ENCODE measurements at regions not wholly inside any gene's neighbourhood (a gene's known extent, or its start where the extent isn't known, plus 50 kb on each side); places are given as distances from the start of the nearest gene placed in this dataset.

DNA sequence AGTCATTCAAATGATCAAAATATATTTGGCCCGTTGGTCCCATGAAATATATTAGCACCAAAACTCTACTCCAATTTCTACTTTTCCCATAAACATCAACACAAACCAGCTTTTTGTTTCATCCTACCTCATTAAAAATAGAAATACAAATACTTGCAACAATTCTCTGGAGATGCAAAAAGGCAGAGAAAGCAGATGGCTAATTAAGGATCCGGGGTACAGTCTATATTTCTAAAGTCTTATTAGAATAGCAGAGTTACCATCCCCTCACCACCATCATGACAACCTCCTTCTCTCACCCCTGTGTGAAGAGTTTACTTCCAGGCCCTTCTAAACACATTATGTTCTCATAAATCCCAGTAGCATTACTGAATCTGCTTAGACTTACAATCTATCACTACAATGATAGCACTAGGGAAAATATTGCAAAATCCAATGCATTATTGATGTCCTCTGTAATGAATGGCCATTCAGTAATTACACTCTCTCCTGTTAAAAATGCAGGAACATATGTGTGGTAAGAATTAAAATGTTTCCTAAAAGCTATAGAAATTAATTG lies 133.8 kb downstream of the HHIPL2 start:
- Histone ChIP-seq H4K20me1 (ENCODE audit: control insufficient read depth, insufficient read depth, insufficient read length) (no peaks in the 10 kb centered on the region), H3K4me1 (ENCODE audit: insufficient read depth, low read length) (no peaks in the 10 kb centered on the region), H3K79me2 (ENCODE audit: insufficient read depth, low read length) (no peaks in the 10 kb centered on the region), H2BK20ac (ENCODE audit: low read depth, low read length, poor library complexity, severe bottlenecking) (no peak overlapping the region), H2AFZ (ENCODE audit: low read length) (no peak overlapping the region), H3K23me2 (ENCODE audit: insufficient read length, low read depth, low read length, poor library complexity, severe bottlenecking) (no peaks in the 10 kb centered on the region), H3K56ac (ENCODE audit: insufficient read length, low read depth, low read length) (no peak overlapping the region), H2BK120ac (ENCODE audit: low read depth, low read length, poor library complexity, severe bottlenecking) (no peak overlapping the region), H3K14ac (ENCODE audit: insufficient read depth, low read length) (no peak overlapping the region), H4K5ac (ENCODE audit: insufficient read length, low read depth, low read length) (no peak overlapping the region), H3K27ac (ENCODE audit: insufficient read length, low read depth, low read length) (no peak overlapping the region), H3K9me3 (ENCODE audit: control insufficient read depth, low read depth, low read length) (no peaks in the 10 kb centered on the region), H2BK5ac (ENCODE audit: insufficient read length, low read length) (no peak overlapping the region), H3K4ac (ENCODE audit: low read depth, low read length) (no peak overlapping the region), H3K4me2 (ENCODE audit: insufficient read depth, insufficient read length, low read length) (no peak overlapping the region), H3K27me3 (ENCODE audit: insufficient read depth, low read length) (no peaks in the 10 kb centered on the region), H3K18ac (ENCODE audit: insufficient read length, low read depth, low read length) (no peak overlapping the region), H3K23ac (ENCODE audit: insufficient read length, low read depth, low read length) (no peak overlapping the region), H4K91ac (ENCODE audit: insufficient read length, low read depth, low read length) (no peak overlapping the region), H3K79me1 (ENCODE audit: insufficient read depth, low read depth, low read length, poor library complexity, severe bottlenecking) (no peaks in the 10 kb centered on the region), H3T11ph (ENCODE audit: low read length) (no peak overlapping the region), H2AK5ac (ENCODE audit: insufficient read length, low read length) (no peak overlapping the region), H3K9ac (ENCODE audit: extremely low read depth, insufficient read length, low read length) (no peak overlapping the region), H2BK12ac (ENCODE audit: insufficient read length, low read depth, low read length) (no peak overlapping the region), H2BK15ac (ENCODE audit: low read depth, low read length) (no peak overlapping the region), H4K8ac (replicated peaks; ENCODE audit: insufficient read length, low read depth, low read length) (no peak overlapping the region)
- TF ChIP-seq, protein P1, sequence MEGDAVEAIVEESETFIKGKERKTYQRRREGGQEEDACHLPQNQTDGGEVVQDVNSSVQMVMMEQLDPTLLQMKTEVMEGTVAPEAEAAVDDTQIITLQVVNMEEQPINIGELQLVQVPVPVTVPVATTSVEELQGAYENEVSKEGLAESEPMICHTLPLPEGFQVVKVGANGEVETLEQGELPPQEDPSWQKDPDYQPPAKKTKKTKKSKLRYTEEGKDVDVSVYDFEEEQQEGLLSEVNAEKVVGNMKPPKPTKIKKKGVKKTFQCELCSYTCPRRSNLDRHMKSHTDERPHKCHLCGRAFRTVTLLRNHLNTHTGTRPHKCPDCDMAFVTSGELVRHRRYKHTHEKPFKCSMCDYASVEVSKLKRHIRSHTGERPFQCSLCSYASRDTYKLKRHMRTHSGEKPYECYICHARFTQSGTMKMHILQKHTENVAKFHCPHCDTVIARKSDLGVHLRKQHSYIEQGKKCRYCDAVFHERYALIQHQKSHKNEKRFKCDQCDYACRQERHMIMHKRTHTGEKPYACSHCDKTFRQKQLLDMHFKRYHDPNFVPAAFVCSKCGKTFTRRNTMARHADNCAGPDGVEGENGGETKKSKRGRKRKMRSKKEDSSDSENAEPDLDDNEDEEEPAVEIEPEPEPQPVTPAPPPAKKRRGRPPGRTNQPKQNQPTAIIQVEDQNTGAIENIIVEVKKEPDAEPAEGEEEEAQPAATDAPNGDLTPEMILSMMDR (conservative IDR thresholded peaks at IDR 0.05): no peak
- Mint-ChIP-seq H3K36me3 (ENCODE audit: insufficient read depth in 1 of 3, low read depth in 3 of 3) (no peaks in the 10 kb centered on the region), H3K27ac (no peak overlapping the region), H3K4me1 (no peaks in the 10 kb centered on the region), H3K9me3 (no peaks in the 10 kb centered on the region), H3K27me3 (ENCODE audit: low read depth) (no peaks in the 10 kb centered on the region), H3K4me3 (no peak overlapping the region)
- no CpG with 5 or more reads among the region's 2 CpGs for WGBS (ENCODE audit: extremely low coverage, insufficient read length, low lambda C conversion rate)
- DNase-seq: no peak
